Mucosa of descending colon (tissue), 3 donors: ENCODE measurements at regions not wholly inside any gene's neighbourhood (a gene's known extent, or its start where the extent isn't known, plus 50 kb on each side); places are given as distances from the start of the nearest gene placed in this dataset.
"Not testable (repeated sequence)": the region's sequence is repeated elsewhere in the genome, so short reads cannot be mapped to it uniquely, and the experiment has no call there.

Experiments
- ATAC-seq: fragments of 200-7000 bp; cut with Tn5 transposase; one replicate; pipeline ENCODE4 v1.9.1; 2020; ENCODE audit warnings: mild to moderate bottlenecking, moderate library complexity
- DNase-seq, 3 donors: peaks; one replicate each; pipeline ENCODE4 v3.0.0-alpha.2; 2020
- H3K36me3 ChIP-seq: fragments of 200-600 bp; one replicate; pipeline ENCODE4 v1.8.0; 2021; ENCODE audit warnings: low read depth, mild to moderate bottlenecking
- H3K4me1 ChIP-seq: fragments of 200-600 bp; one replicate; pipeline ENCODE4 v1.8.0; 2021; ENCODE audit warnings: low read depth, mild to moderate bottlenecking
- H3K4me3 ChIP-seq: fragments of 200-600 bp; one replicate; pipeline ENCODE4 v1.8.0; 2021; ENCODE audit warnings: mild to moderate bottlenecking
- H3K9me3 ChIP-seq: fragments of 200-600 bp; one replicate; pipeline ENCODE4 v1.8.0; 2021; ENCODE audit warnings: mild to moderate bottlenecking
- intact Hi-C, 2 donors: fragments of 100-400 bp; cut with DNase I in 1 of 2; cut with micrococcal nuclease in 1 of 2; formaldehyde crosslinking; loops; one replicate each; pipeline versions ENCODE4 v1.11.0 to v1.11.1; 2022; cut with DNase I, micrococcal nuclease
- donor health status: DM: no; HTN: no; CAD: no; lungs with moderate emphysema.
- donor health status: DM: no; HTN: no; CAD: no.
- donor health status: DM: no; HTN: yes; CAD: no.

- intact Hi-C loops, H3K4me1 ChIP-seq, H3K36me3 ChIP-seq, H3K4me3 ChIP-seq, H3K9me3 ChIP-seq, ATAC-seq: not testable (repeated sequence)
- peak in 1 of 3 donors; percentile 7 for DNase-seq
Observed at GRCh38 chr5:71230839-71231505, 163.5 kb upstream of the GTF2H2 start.
